Mesendoderm (in vitro differentiated cells): ENCODE measurements at regions not wholly inside any gene's neighbourhood (a gene's known extent, or its start where the extent isn't known, plus 50 kb on each side); places are given as distances from the start of the nearest gene placed in this dataset.

ENCODE experiments used
- DNase-seq: peaks from one replicate; pipeline ENCODE4 v3.0.0; 2013
- H2AK5ac ChIP-seq: 2 replicates; pipeline ENCODE4 v1.6.1; 2013; ENCODE audit warnings: low read length, inconsistent platforms
- H2BK120ac ChIP-seq: 2 replicates; pipeline ENCODE4 v1.6.1; 2013; ENCODE audit warnings: low read depth, mild to moderate bottlenecking, low read length, moderate library complexity, mixed read lengths
- H2BK15ac ChIP-seq: replicated peaks from 2 replicates; pipeline ENCODE4 v1.6.1; 2013; ENCODE audit warnings: low read depth, mild to moderate bottlenecking, moderate library complexity
- H2BK5ac ChIP-seq: 2 replicates; pipeline ENCODE4 v1.6.1; 2013; ENCODE audit warnings: low read length, inconsistent platforms
- H3K18ac ChIP-seq: 2 replicates; pipeline ENCODE4 v1.6.1; 2013; ENCODE audit warnings: mild to moderate bottlenecking, low read length, mixed read lengths
- H3K23ac ChIP-seq: one replicate; pipeline ENCODE4 v1.6.1; 2013; ENCODE audit warnings: low read length
- H3K27ac ChIP-seq: 2 replicates; pipeline ENCODE4 v1.5.1; 2013; ENCODE audit warnings: low read depth, mild to moderate bottlenecking, inconsistent platforms, low read length, moderate library complexity
- H3K27me3 ChIP-seq: 2 replicates; pipeline ENCODE4 v1.6.1; 2013; ENCODE audit warnings: low read length, control low read depth, mild to moderate bottlenecking, inconsistent platforms; ENCODE audit not compliant: insufficient read depth, poor library complexity
- H3K36me3 ChIP-seq: 2 replicates; pipeline ENCODE4 v1.6.1; 2013; ENCODE audit warnings: low read length, inconsistent platforms; ENCODE audit not compliant: control insufficient read depth, insufficient read depth
- H3K4ac ChIP-seq: one replicate; pipeline ENCODE4 v1.6.1; 2013; ENCODE audit warnings: low read depth, mild to moderate bottlenecking, low read length, moderate library complexity
- H3K4me1 ChIP-seq: 2 replicates; pipeline ENCODE4 v1.6.1; 2013; ENCODE audit warnings: low read depth, low read length, inconsistent platforms; ENCODE audit not compliant: control insufficient read depth
- H3K4me2 ChIP-seq: 2 replicates; pipeline ENCODE4 v1.6.1; 2013; ENCODE audit warnings: low read length
- H3K4me3 ChIP-seq: 2 replicates; pipeline ENCODE4 v1.5.1; 2013; ENCODE audit warnings: mild to moderate bottlenecking, low read length
- H3K56ac ChIP-seq: one replicate; pipeline ENCODE4 v1.6.1; 2013; ENCODE audit warnings: low read length
- H3K79me1 ChIP-seq: 2 replicates; pipeline ENCODE4 v1.6.1; 2013; ENCODE audit warnings: low read length, inconsistent platforms
- H3K79me2 ChIP-seq: 2 replicates; pipeline ENCODE4 v1.6.1; 2013; ENCODE audit warnings: mild to moderate bottlenecking, low read length; ENCODE audit not compliant: control insufficient read depth, insufficient read depth
- H3K9ac ChIP-seq: 2 replicates; pipeline ENCODE4 v1.6.1; 2013; ENCODE audit warnings: low read length, inconsistent platforms
- H4K5ac ChIP-seq: one replicate; pipeline ENCODE4 v1.6.1; 2013; ENCODE audit warnings: low read length
- H4K8ac ChIP-seq: one replicate; pipeline ENCODE4 v1.6.1; 2013; ENCODE audit warnings: low read depth, mild to moderate bottlenecking, control low read depth, low read length, moderate library complexity
- WGBS: extraction: QIAGEN DNeasy Blood & Tissue Kit; methylation state at CpG from one replicate; pipeline ENCODE4 v1.1.7; 2013; ENCODE audit warnings: low lambda C conversion rate, missing lambda C conversion rate; ENCODE audit not compliant: insufficient coverage; ENCODE audit errors: extremely low coverage; 5-methylcytosine and 5-hydroxymethylcytosine counted together

DNA sequence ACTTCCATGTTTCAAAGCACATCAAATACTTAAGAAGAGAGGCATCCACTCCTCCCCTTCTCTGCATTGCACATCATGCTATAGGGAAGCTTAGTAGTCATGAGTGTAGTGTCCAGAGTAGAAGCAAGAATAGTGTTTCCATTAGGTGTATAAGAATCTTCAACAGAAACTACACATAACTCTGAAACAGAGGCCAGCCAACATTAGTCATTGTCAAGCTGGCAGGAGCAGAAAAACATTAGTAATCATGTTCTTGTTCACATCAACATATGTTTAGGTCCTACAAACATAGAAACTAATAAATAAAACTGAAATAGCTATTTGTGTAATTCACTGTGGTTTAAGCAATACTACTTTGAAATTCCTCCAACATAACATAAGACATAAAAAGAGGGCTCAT is 370.2 kb downstream of the PPP1R3A start:
- Histone ChIP-seq H3K79me2 (no peaks in the 10 kb centered on the region), H3K23ac (no peak overlapping the region), H3K18ac (no peak overlapping the region), H3K27ac (no peak overlapping the region), H3K79me1 (no peaks in the 10 kb centered on the region), H2AK5ac (no peak overlapping the region), H4K8ac (no peak overlapping the region), H2BK5ac (no peak overlapping the region), H3K4me3 (no peak overlapping the region), H2BK15ac (no peak overlapping the region), H2BK120ac (no peak overlapping the region), H3K27me3 (no peaks in the 10 kb centered on the region), H4K5ac (no peak overlapping the region), H3K4me2 (no peak overlapping the region), H3K36me3 (no peaks in the 10 kb centered on the region), H3K4me1 (no peaks in the 10 kb centered on the region), H3K4ac (no peak overlapping the region), H3K9ac (no peak overlapping the region), H3K56ac (no peak overlapping the region)
- DNase-seq = no peak

DNA sequence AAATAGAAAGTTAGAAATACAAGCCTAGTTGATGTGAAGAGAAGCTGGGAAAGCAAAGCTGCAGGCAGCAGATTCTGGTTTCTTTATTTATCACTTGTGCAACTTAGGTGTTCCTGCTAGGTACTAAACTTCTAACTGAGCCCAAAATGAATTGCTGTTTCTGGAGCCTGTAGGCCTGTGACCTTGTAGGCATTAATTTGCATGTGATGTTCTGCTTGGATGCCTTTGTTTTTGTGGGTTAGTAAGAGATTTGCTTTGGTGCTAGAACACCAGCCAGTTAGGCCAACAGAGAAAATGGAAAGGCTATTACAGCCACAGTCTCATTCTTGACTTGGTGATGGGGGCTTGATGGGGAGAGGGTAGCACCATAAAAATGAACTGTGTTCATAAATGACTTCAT is 370.7 kb downstream of the PPP1R3A start:
- Histone ChIP-seq H4K5ac (no peak overlapping the region), H2BK5ac (no peak overlapping the region), H3K4me2 (no peak overlapping the region), H3K27ac (no peak overlapping the region), H3K79me1 (no peaks in the 10 kb centered on the region), H4K8ac (no peak overlapping the region), H2BK120ac (no peak overlapping the region), H3K79me2 (no peaks in the 10 kb centered on the region), H2BK15ac (no peak overlapping the region), H3K4me3 (no peak overlapping the region), H3K18ac (no peak overlapping the region), H3K4ac (no peak overlapping the region), H3K36me3 (no peaks in the 10 kb centered on the region), H2AK5ac (no peak overlapping the region), H3K27me3 (no peaks in the 10 kb centered on the region), H3K56ac (no peak overlapping the region), H3K23ac (no peak overlapping the region), H3K4me1 (no peaks in the 10 kb centered on the region), H3K9ac (no peak overlapping the region)
- DNase-seq = no peak

DNA sequence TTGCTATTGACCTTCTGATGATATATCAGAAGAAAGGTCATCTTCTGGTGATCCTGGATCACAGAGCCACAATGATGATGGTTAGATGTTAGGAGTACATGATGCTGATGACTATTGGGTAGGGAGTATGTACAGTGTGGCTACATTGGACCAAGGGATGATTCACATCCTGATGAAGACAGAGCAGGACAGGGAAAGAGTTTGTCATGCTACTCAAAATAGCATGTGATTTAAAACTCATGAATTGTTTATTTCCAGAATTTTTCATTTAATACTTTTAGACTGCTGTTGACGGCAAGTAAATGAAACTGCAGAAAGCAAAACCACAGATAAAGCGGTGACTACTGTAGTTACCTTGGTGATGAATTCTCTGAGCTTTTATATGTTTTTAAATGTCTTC is 397.3 kb downstream of the PPP1R3A start:
- Histone ChIP-seq H3K27me3 (no peaks in the 10 kb centered on the region), H3K4me3 (no peak overlapping the region), H3K79me1 (no peaks in the 10 kb centered on the region), H3K27ac (no peak overlapping the region), H3K4me1 (no peaks in the 10 kb centered on the region), H3K4ac (no peak overlapping the region), H3K56ac (no peak overlapping the region), H3K23ac (no peak overlapping the region), H3K18ac (no peak overlapping the region), H2BK5ac (no peak overlapping the region), H2BK120ac (no peak overlapping the region), H2AK5ac (no peak overlapping the region), H2BK15ac (no peak overlapping the region), H3K4me2 (no peak overlapping the region), H4K8ac (no peak overlapping the region), H4K5ac (no peak overlapping the region), H3K79me2 (no peaks in the 10 kb centered on the region), H3K9ac (no peak overlapping the region), H3K36me3 (no peaks in the 10 kb centered on the region)
- no peak for DNase-seq
- WGBS = no CpG with 5 or more reads among the region's 2 CpGs

DNA sequence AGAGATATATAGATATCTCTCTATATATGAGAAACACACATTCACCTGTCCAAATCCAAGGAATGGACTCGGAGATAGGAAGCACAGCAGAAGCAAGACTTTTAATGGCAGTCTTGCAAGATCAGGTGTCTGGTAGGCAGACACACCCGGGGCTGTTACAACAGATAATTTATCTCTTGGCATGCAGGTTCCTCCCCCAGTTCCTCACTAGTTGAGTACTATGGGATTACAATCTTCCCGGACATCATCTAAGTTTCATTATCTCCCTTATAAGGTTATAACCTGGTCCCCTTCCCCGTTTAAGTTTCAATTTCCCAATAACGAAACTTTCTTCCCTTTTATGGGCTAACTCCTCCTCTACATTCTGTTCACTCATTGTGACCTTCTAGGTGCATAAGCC is 399.3 kb downstream of the PPP1R3A start:
- H2BK5ac ChIP-seq = no peak overlapping the region

GRCh38 chr7:113504691-113505090 is 386.3 kb upstream of the SMIM30 start:
- Histone ChIP-seq H3K27me3 (no peaks in the 10 kb centered on the region), H3K36me3 (no peaks in the 10 kb centered on the region), H3K56ac (no peak overlapping the region), H2BK5ac (no peak overlapping the region), H3K27ac (no peak overlapping the region), H3K4me2 (no peak overlapping the region), H3K23ac (no peak overlapping the region), H3K79me1 (no peaks in the 10 kb centered on the region), H2AK5ac (no peak overlapping the region), H2BK15ac (no peak overlapping the region), H3K4me1 (no peaks in the 10 kb centered on the region), H3K9ac (no peak overlapping the region), H2BK120ac (no peak overlapping the region), H3K79me2 (no peaks in the 10 kb centered on the region), H3K4me3 (no peak overlapping the region), H4K5ac (no peak overlapping the region), H4K8ac (no peak overlapping the region), H3K18ac (no peak overlapping the region), H3K4ac (no peak overlapping the region)
- WGBS = no CpG with 5 or more reads among the region's 3 CpGs
- DNase-seq = no peak

More for the DNA sequence above, 399.3 kb downstream of the PPP1R3A start:
- Histone ChIP-seq H3K4me3 (no peak overlapping the region), H3K23ac (no peak overlapping the region), H2AK5ac (no peak overlapping the region), H3K79me2 (no peaks in the 10 kb centered on the region), H4K5ac (no peak overlapping the region), H3K9ac (no peak overlapping the region), H3K56ac (no peak overlapping the region), H3K4me1 (no peaks in the 10 kb centered on the region), H3K27me3 (no peaks in the 10 kb centered on the region), H3K27ac (no peak overlapping the region), H2BK120ac (no peak overlapping the region), H4K8ac (no peak overlapping the region), H2BK15ac (no peak overlapping the region), H3K79me1 (no peaks in the 10 kb centered on the region), H3K36me3 (no peaks in the 10 kb centered on the region), H3K4me2 (no peak overlapping the region), H3K4ac (no peak overlapping the region), H3K18ac (no peak overlapping the region)
- no peak for DNase-seq
- no CpG with 5 or more reads among the region's 5 CpGs for WGBS

- Histone ChIP-seq H4K5ac (no peak overlapping the region), H3K79me1 (no peaks in the 10 kb centered on the region), H3K4me3 (no peak overlapping the region), H2BK5ac (no peak overlapping the region), H2BK120ac (no peak overlapping the region), H3K27ac (no peak overlapping the region), H3K56ac (no peak overlapping the region), H2AK5ac (no peak overlapping the region), H3K36me3 (no peaks in the 10 kb centered on the region), H3K4ac (no peak overlapping the region), H3K18ac (no peak overlapping the region), H3K4me1 (no peaks in the 10 kb centered on the region), H2BK15ac (no peak overlapping the region), H3K23ac (no peak overlapping the region), H3K79me2 (no peaks in the 10 kb centered on the region), H3K4me2 (no peak overlapping the region), H3K9ac (no peak overlapping the region), H3K27me3 (no peaks in the 10 kb centered on the region), H4K8ac (no peak overlapping the region)
- DNase-seq = no peak
These were observed 385.8 kb upstream of the SMIM30 start for GRCh38 chr7:113504142-113504541.
